HepG2 (cell line): ENCODE measurements at regions not wholly inside any gene's neighbourhood (a gene's known extent, or its start where the extent isn't known, plus 50 kb on each side); places are given as distances from the start of the nearest gene placed in this dataset.

ENCODE experiments used
- AGO1 ChIP-seq: fragments of 200-400 bp; formaldehyde crosslinking; IDR thresholded peaks from 2 replicates; pipeline ENCODE4 v1.6.1; 2017; ENCODE audit warnings: mild to moderate bottlenecking, low read depth, low read length, moderate library complexity; ENCODE audit not compliant: poor library complexity, severe bottlenecking
- CCAR2 ChIP-seq: fragments of 200-400 bp; formaldehyde crosslinking; optimal IDR thresholded peaks from 2 replicates; pipeline ENCODE3; 2018; ENCODE audit warnings: low read depth, mild to moderate bottlenecking, low read length, moderate library complexity
- MAFF ChIP-seq: IDR thresholded peaks from 2 replicates; pipeline ENCODE4 v1.6.1; 2011; ENCODE audit warnings: low read depth, low read length, improper control_type of control experiment
- MXD4 ChIP-seq: IDR thresholded peaks from 2 replicates; pipeline ENCODE4 v1.6.1; 2016; ENCODE audit warnings: mild to moderate bottlenecking, missing biosample characterization, missing genetic modification reagents
- REPIN1 ChIP-seq: sonication (generic); formaldehyde crosslinking; IDR thresholded peaks from 2 replicates; pipeline ENCODE4 v1.8.0; 2022; ENCODE audit warnings: missing genetic modification reagents, low read depth, mild to moderate bottlenecking, borderline replicate concordance
- SMAD3 ChIP-seq: sonication (generic); formaldehyde crosslinking; IDR thresholded peaks from 2 replicates; pipeline ENCODE4 v1.4.0; 2020; ENCODE audit warnings: missing genetic modification reagents
- SP1 ChIP-seq, 2 experiments: fragments of 450-650 bp in 1 of 2; sonication (generic) in 1 of 2; formaldehyde crosslinking in 1 of 2; IDR thresholded peaks; 2 replicates each; pipeline versions ENCODE4 v1.4.0 to v1.6.1; 2016 to 2020; ENCODE audit warnings: missing genetic modification reagents in 1 of 2
- ZNF101 ChIP-seq: sonication (generic); formaldehyde crosslinking; IDR thresholded peaks from 2 replicates; pipeline ENCODE4 v1.4.0; 2020; ENCODE audit warnings: mild to moderate bottlenecking, low read depth, missing genetic modification reagents, borderline replicate concordance
- ZNF24 ChIP-seq: fragments of 450-650 bp; IDR thresholded peaks from 2 replicates; pipeline ENCODE4 v1.6.1; 2017; ENCODE audit warnings: antibody characterized with exemption, mild to moderate bottlenecking
- ZSCAN20 ChIP-seq: sonication (generic); formaldehyde crosslinking; IDR thresholded peaks from 2 replicates; pipeline ENCODE4 v1.4.0; 2020; ENCODE audit warnings: missing genetic modification reagents, mild to moderate bottlenecking, borderline replicate concordance
- ZSCAN29 ChIP-seq: sonication (generic); formaldehyde crosslinking; conservative IDR thresholded peaks from 2 replicates; pipeline ENCODE4 v1.4.0; 2020; ENCODE audit warnings: mild to moderate bottlenecking, missing genetic modification reagents
- TF ChIP-seq, protein P1 (sequence below), 2 experiments: sonication (generic) in 1 of 2; formaldehyde crosslinking in 1 of 2; IDR thresholded peaks; 2 replicates each; pipeline versions ENCODE4 v1.6.1 to v1.9.0; 2014 to 2022; ENCODE audit warnings: antibody characterized with exemption in 1 of 2, borderline replicate concordance in 1 of 2, inconsistent platforms in 1 of 2, low read depth in 1 of 2, missing genetic modification reagents in 1 of 2
- TF ChIP-seq, protein P2 (sequence below): sonication (generic); formaldehyde crosslinking; IDR thresholded peaks from 2 replicates; pipeline ENCODE4 v1.5.0; 2020; ENCODE audit warnings: mild to moderate bottlenecking, missing genetic modification reagents, moderate library complexity

DNA sequence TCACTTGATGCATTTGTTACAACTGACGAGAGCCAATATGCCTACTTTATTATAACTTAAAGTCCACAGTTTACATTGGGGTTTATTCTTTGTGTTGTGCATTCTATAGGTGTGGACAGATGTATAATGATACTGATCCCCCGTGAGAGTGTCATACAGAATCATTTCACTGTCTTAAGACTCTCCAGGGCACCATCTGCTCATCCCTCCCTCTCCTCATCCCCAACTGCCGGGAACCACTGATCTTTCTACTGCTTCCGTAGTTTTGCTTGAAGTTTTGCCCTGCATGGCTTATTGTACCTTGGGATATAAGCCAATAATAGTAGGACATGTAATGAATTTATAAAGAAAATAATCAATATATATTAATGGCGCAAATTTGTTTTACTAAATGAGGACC, 137.8 kb upstream of the MSX1 start:
- TF ChIP-seq ZSCAN29 (CRISPR knock-in tag) (no peak), MXD4 (CRISPR knock-in tag) (no peak), ZNF24 (no peak), CCAR2 (no peak), AGO1 (no peak), SP1 (IDR thresholded peaks at IDR 0.05) (no peak), SP1 (CRISPR knock-in tag; IDR thresholded peaks at IDR 0.05) (no peak), REPIN1 (CRISPR knock-in tag) (no peak), ZSCAN20 (CRISPR knock-in tag) (no peak), ZNF101 (CRISPR knock-in tag) (no peak), SMAD3 (no peak), MAFF (no peak)
- TF ChIP-seq, protein P1, sequence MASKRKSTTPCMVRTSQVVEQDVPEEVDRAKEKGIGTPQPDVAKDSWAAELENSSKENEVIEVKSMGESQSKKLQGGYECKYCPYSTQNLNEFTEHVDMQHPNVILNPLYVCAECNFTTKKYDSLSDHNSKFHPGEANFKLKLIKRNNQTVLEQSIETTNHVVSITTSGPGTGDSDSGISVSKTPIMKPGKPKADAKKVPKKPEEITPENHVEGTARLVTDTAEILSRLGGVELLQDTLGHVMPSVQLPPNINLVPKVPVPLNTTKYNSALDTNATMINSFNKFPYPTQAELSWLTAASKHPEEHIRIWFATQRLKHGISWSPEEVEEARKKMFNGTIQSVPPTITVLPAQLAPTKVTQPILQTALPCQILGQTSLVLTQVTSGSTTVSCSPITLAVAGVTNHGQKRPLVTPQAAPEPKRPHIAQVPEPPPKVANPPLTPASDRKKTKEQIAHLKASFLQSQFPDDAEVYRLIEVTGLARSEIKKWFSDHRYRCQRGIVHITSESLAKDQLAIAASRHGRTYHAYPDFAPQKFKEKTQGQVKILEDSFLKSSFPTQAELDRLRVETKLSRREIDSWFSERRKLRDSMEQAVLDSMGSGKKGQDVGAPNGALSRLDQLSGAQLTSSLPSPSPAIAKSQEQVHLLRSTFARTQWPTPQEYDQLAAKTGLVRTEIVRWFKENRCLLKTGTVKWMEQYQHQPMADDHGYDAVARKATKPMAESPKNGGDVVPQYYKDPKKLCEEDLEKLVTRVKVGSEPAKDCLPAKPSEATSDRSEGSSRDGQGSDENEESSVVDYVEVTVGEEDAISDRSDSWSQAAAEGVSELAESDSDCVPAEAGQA (IDR thresholded peaks at IDR 0.05; ENCODE audit: low read depth) = no peak
- TF ChIP-seq, protein P1 (CRISPR knock-in tag; IDR thresholded peaks at IDR 0.05; ENCODE audit: borderline replicate concordance) = no peak
- TF ChIP-seq, protein P2, sequence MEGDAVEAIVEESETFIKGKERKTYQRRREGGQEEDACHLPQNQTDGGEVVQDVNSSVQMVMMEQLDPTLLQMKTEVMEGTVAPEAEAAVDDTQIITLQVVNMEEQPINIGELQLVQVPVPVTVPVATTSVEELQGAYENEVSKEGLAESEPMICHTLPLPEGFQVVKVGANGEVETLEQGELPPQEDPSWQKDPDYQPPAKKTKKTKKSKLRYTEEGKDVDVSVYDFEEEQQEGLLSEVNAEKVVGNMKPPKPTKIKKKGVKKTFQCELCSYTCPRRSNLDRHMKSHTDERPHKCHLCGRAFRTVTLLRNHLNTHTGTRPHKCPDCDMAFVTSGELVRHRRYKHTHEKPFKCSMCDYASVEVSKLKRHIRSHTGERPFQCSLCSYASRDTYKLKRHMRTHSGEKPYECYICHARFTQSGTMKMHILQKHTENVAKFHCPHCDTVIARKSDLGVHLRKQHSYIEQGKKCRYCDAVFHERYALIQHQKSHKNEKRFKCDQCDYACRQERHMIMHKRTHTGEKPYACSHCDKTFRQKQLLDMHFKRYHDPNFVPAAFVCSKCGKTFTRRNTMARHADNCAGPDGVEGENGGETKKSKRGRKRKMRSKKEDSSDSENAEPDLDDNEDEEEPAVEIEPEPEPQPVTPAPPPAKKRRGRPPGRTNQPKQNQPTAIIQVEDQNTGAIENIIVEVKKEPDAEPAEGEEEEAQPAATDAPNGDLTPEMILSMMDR (CRISPR knock-in tag) = no peak
